ENCODE measurements at regions not wholly inside any gene's neighbourhood (a gene's known extent, or its start where the extent isn't known, plus 50 kb on each side); places are given as distances from the start of the nearest gene placed in this dataset.

DNA sequence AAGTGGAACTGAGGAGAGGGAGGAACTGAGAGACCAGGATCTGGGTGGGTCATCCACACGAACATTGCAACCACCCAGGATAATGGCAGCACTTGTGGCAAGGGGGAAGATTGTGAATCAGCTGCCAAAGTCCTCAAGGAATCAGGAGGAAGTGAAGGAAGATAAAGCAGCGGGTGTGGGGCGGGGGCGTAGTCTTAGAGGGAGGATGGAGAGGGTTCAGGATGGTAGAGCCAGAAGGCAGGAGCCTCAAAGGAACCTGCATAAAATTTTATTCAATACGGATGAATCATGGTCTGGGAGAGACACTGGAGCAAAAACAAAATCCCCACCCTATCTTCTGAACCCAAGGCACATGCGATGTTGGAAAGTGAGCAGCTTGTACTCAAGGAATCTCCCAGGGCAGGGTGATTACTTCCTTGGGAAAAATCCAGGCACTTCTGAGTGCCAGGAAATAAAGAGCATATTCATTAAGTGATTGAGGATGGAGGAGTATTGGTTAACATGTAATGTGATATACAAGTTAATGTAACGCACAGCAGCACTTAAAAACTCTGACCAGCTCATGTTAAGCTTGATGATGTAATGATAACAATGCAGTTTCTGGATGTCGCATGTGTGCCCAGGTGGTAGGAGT lies 82.0 kb upstream of the B3GAT2 start:
- TF ChIP-seq POLR2A (IDR thresholded peaks at IDR 0.05), result no peak
- TF ChIP-seq, protein P1, sequence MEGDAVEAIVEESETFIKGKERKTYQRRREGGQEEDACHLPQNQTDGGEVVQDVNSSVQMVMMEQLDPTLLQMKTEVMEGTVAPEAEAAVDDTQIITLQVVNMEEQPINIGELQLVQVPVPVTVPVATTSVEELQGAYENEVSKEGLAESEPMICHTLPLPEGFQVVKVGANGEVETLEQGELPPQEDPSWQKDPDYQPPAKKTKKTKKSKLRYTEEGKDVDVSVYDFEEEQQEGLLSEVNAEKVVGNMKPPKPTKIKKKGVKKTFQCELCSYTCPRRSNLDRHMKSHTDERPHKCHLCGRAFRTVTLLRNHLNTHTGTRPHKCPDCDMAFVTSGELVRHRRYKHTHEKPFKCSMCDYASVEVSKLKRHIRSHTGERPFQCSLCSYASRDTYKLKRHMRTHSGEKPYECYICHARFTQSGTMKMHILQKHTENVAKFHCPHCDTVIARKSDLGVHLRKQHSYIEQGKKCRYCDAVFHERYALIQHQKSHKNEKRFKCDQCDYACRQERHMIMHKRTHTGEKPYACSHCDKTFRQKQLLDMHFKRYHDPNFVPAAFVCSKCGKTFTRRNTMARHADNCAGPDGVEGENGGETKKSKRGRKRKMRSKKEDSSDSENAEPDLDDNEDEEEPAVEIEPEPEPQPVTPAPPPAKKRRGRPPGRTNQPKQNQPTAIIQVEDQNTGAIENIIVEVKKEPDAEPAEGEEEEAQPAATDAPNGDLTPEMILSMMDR (IDR thresholded peaks at IDR 0.05), result no peak
